ENCODE measurements at regions not wholly inside any gene's neighbourhood (a gene's known extent, or its start where the extent isn't known, plus 50 kb on each side); places are given as distances from the start of the nearest gene placed in this dataset.

DNA sequence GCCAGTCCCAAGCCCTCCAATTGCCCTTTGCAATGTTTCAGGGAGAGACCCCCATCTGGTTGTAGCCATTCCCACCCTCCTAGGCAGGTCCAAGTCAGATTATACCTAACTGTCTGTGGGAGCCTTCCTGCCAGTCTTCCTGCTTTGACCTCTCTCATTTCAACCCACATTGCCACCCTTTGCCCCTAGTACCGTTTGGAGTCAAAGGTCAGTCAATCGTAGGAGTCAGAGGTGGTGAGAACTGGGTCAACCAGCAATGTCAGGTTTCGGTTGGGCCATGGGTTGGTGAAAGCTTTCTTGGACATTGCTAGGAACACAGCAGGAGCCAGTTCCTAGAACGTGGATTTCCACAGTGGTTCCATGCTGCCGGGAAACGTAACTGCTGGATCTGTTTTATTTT, 269.4 kb upstream of the GHITM start:
- no peak overlapping the region for H2BK5ac ChIP-seq (ENCODE audit: low read length)
- H2BK120ac ChIP-seq (ENCODE audit: low read depth, low read length): no peak overlapping the region
- no peak overlapping the region for H3K4me2 ChIP-seq (ENCODE audit: low read length)
- H3K18ac ChIP-seq (ENCODE audit: low read length): no peak overlapping the region
- H2BK15ac ChIP-seq (replicated peaks; ENCODE audit: low read depth): no peak overlapping the region
- H4K8ac ChIP-seq (ENCODE audit: low read depth, low read length): no peak overlapping the region
- H3K4me3 ChIP-seq (ENCODE audit: low read length): no peak overlapping the region
- H3K27ac ChIP-seq (ENCODE audit: low read depth, low read length): no peak overlapping the region
- H4K5ac ChIP-seq (ENCODE audit: low read length): no peak overlapping the region
- DNase-seq: no peak
- H3K79me1 ChIP-seq (ENCODE audit: low read length): no peaks in the 10 kb centered on the region
- H2AK5ac ChIP-seq (ENCODE audit: low read length): no peak overlapping the region
- no peak overlapping the region for H3K56ac ChIP-seq (ENCODE audit: low read length)
- H3K27me3 ChIP-seq (ENCODE audit: insufficient read depth, low read length, poor library complexity): no peaks in the 10 kb centered on the region
- no peak overlapping the region for H3K9ac ChIP-seq (ENCODE audit: low read length)
- H3K79me2 ChIP-seq (ENCODE audit: control insufficient read depth, insufficient read depth, low read length): no peaks in the 10 kb centered on the region
- H3K36me3 ChIP-seq (ENCODE audit: control insufficient read depth, insufficient read depth, low read length): no peaks in the 10 kb centered on the region
- H3K4me1 ChIP-seq (ENCODE audit: control insufficient read depth, low read depth, low read length): no peaks in the 10 kb centered on the region
- H3K23ac ChIP-seq (ENCODE audit: low read length): no peak overlapping the region
- no CpG with 5 or more reads among the region's 6 CpGs for WGBS (ENCODE audit: extremely low coverage, insufficient coverage, low lambda C conversion rate)
- H3K4ac ChIP-seq (ENCODE audit: low read depth, low read length): no peak overlapping the region

- peak; percentile 81 for DNase-seq
- H3K27me3 ChIP-seq (ENCODE audit: insufficient read depth, low read length, poor library complexity): no peaks in the 10 kb centered on the region
- H3K56ac ChIP-seq (ENCODE audit: low read length): no peak overlapping the region
- H3K9ac ChIP-seq (ENCODE audit: low read length): no peak overlapping the region
- H4K8ac ChIP-seq (ENCODE audit: low read depth, low read length): no peak overlapping the region
- no peaks in the 10 kb centered on the region for H3K4me1 ChIP-seq (ENCODE audit: control insufficient read depth, low read depth, low read length)
- H2BK15ac ChIP-seq (replicated peaks; ENCODE audit: low read depth): no peak overlapping the region
- H3K23ac ChIP-seq (ENCODE audit: low read length): no peak overlapping the region
- no peak overlapping the region for H3K27ac ChIP-seq (ENCODE audit: low read depth, low read length)
- no peak overlapping the region for H3K18ac ChIP-seq (ENCODE audit: low read length)
- no peaks in the 10 kb centered on the region for H3K36me3 ChIP-seq (ENCODE audit: control insufficient read depth, insufficient read depth, low read length)
- H3K4me2 ChIP-seq (ENCODE audit: low read length): no peak overlapping the region
- H3K79me2 ChIP-seq (ENCODE audit: control insufficient read depth, insufficient read depth, low read length): no peaks in the 10 kb centered on the region
- no peak overlapping the region for H2BK5ac ChIP-seq (ENCODE audit: low read length)
- H4K5ac ChIP-seq (ENCODE audit: low read length): no peak overlapping the region
- no peak overlapping the region for H3K4me3 ChIP-seq (ENCODE audit: low read length)
- no CpG with 5 or more reads among the region's 18 CpGs for WGBS (ENCODE audit: extremely low coverage, insufficient coverage, low lambda C conversion rate)
- no peaks in the 10 kb centered on the region for H3K79me1 ChIP-seq (ENCODE audit: low read length)
- no peak overlapping the region for H2BK120ac ChIP-seq (ENCODE audit: low read depth, low read length)
- H3K4ac ChIP-seq (ENCODE audit: low read depth, low read length): no peak overlapping the region
- no peak overlapping the region for H2AK5ac ChIP-seq (ENCODE audit: low read length)
Measured at GRCh38 chr10:83871187-83872081, 267.9 kb upstream of the GHITM start.

- Histone ChIP-seq H2BK5ac (ENCODE audit: low read length) (no peak overlapping the region), H3K4me1 (ENCODE audit: control insufficient read depth, low read depth, low read length) (no peaks in the 10 kb centered on the region), H3K18ac (ENCODE audit: low read length) (no peak overlapping the region), H3K79me1 (ENCODE audit: low read length) (no peaks in the 10 kb centered on the region), H2AK5ac (ENCODE audit: low read length) (no peak overlapping the region), H3K79me2 (ENCODE audit: control insufficient read depth, insufficient read depth, low read length) (no peaks in the 10 kb centered on the region), H3K23ac (ENCODE audit: low read length) (no peak overlapping the region), H3K4me2 (ENCODE audit: low read length) (no peak overlapping the region), H4K5ac (ENCODE audit: low read length) (no peak overlapping the region), H3K36me3 (ENCODE audit: control insufficient read depth, insufficient read depth, low read length) (no peaks in the 10 kb centered on the region), H2BK120ac (ENCODE audit: low read depth, low read length) (no peak overlapping the region), H3K4me3 (ENCODE audit: low read length) (no peak overlapping the region), H3K4ac (ENCODE audit: low read depth, low read length) (no peak overlapping the region), H3K9ac (ENCODE audit: low read length) (no peak overlapping the region), H2BK15ac (replicated peaks; ENCODE audit: low read depth) (no peak overlapping the region), H3K56ac (ENCODE audit: low read length) (no peak overlapping the region), H3K27me3 (ENCODE audit: insufficient read depth, low read length, poor library complexity) (no peaks in the 10 kb centered on the region), H3K27ac (ENCODE audit: low read depth, low read length) (no peak overlapping the region), H4K8ac (ENCODE audit: low read depth, low read length) (no peak overlapping the region)
- no CpG with 5 or more reads among the region's 8 CpGs for WGBS (ENCODE audit: extremely low coverage, insufficient coverage, low lambda C conversion rate)
- DNase-seq: no peak
Measured at GRCh38 chr10:83880252-83880791, 259.0 kb upstream of the GHITM start.

- no peak overlapping the region for H3K9ac ChIP-seq (ENCODE audit: low read length)
- no peaks in the 10 kb centered on the region for H3K79me1 ChIP-seq (ENCODE audit: low read length)
- H4K8ac ChIP-seq (ENCODE audit: low read depth, low read length): no peak overlapping the region
- H3K27ac ChIP-seq (ENCODE audit: low read depth, low read length): no peak overlapping the region
- no peak overlapping the region for H2BK15ac ChIP-seq (replicated peaks; ENCODE audit: low read depth)
- H3K27me3 ChIP-seq (ENCODE audit: insufficient read depth, low read length, poor library complexity): no peaks in the 10 kb centered on the region
- no peak overlapping the region for H4K5ac ChIP-seq (ENCODE audit: low read length)
- no peak overlapping the region for H3K23ac ChIP-seq (ENCODE audit: low read length)
- no peaks in the 10 kb centered on the region for H3K4me1 ChIP-seq (ENCODE audit: control insufficient read depth, low read depth, low read length)
- no peaks in the 10 kb centered on the region for H3K36me3 ChIP-seq (ENCODE audit: control insufficient read depth, insufficient read depth, low read length)
- no peak overlapping the region for H2BK5ac ChIP-seq (ENCODE audit: low read length)
- WGBS (ENCODE audit: extremely low coverage, insufficient coverage, low lambda C conversion rate): no CpG with 5 or more reads among the region's 1 CpG
- DNase-seq: no peak
- no peak overlapping the region for H3K56ac ChIP-seq (ENCODE audit: low read length)
- H3K4me3 ChIP-seq (ENCODE audit: low read length): no peak overlapping the region
- H3K79me2 ChIP-seq (ENCODE audit: control insufficient read depth, insufficient read depth, low read length): no peaks in the 10 kb centered on the region
- no peak overlapping the region for H3K18ac ChIP-seq (ENCODE audit: low read length)
- no peak overlapping the region for H3K4me2 ChIP-seq (ENCODE audit: low read length)
- H2AK5ac ChIP-seq (ENCODE audit: low read length): no peak overlapping the region
- no peak overlapping the region for H2BK120ac ChIP-seq (ENCODE audit: low read depth, low read length)
- H3K4ac ChIP-seq (ENCODE audit: low read depth, low read length): no peak overlapping the region
Measured at GRCh38 chr10:83881661-83882060, 257.6 kb upstream of the GHITM start.

DNA sequence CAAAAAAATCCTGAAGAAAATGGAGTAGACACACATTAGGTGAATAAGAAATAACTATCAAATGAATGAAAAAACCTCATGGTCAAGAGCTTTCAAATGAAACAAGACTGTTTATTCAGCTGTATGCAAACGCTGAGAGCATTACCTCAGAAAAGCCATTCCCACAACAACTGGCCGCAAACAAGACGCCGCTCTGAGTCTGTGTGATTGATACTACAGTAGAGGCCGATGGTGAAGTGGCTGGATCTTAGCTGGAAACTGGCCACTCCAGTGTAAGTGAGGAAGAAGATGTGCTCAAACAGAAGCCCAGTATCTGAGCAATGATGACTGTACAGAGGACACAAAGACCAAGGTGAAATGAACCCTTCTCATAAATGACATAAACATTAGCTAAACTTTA, 252.4 kb upstream of the GHITM start:
- no peak overlapping the region for H3K4me3 ChIP-seq (ENCODE audit: low read length)
- DNase-seq: no peak
- no peaks in the 10 kb centered on the region for H3K4me1 ChIP-seq (ENCODE audit: control insufficient read depth, low read depth, low read length)
- no peak overlapping the region for H3K56ac ChIP-seq (ENCODE audit: low read length)
- H2AK5ac ChIP-seq (ENCODE audit: low read length): no peak overlapping the region
- H2BK120ac ChIP-seq (ENCODE audit: low read depth, low read length): no peak overlapping the region
- H3K18ac ChIP-seq (ENCODE audit: low read length): no peak overlapping the region
- no peak overlapping the region for H3K27ac ChIP-seq (ENCODE audit: low read depth, low read length)
- no CpG with 5 or more reads among the region's 5 CpGs for WGBS (ENCODE audit: extremely low coverage, insufficient coverage, low lambda C conversion rate)
- H4K8ac ChIP-seq (ENCODE audit: low read depth, low read length): no peak overlapping the region
- no peak overlapping the region for H3K9ac ChIP-seq (ENCODE audit: low read length)
- H3K79me2 ChIP-seq (ENCODE audit: control insufficient read depth, insufficient read depth, low read length): no peaks in the 10 kb centered on the region
- H3K27me3 ChIP-seq (ENCODE audit: insufficient read depth, low read length, poor library complexity): no peaks in the 10 kb centered on the region
- no peak overlapping the region for H2BK15ac ChIP-seq (replicated peaks; ENCODE audit: low read depth)
- H2BK5ac ChIP-seq (ENCODE audit: low read length): no peak overlapping the region
- H3K4ac ChIP-seq (ENCODE audit: low read depth, low read length): no peak overlapping the region
- no peak overlapping the region for H3K23ac ChIP-seq (ENCODE audit: low read length)
- H3K36me3 ChIP-seq (ENCODE audit: control insufficient read depth, insufficient read depth, low read length): no peaks in the 10 kb centered on the region
- H3K79me1 ChIP-seq (ENCODE audit: low read length): no peaks in the 10 kb centered on the region
- no peak overlapping the region for H4K5ac ChIP-seq (ENCODE audit: low read length)
- no peak overlapping the region for H3K4me2 ChIP-seq (ENCODE audit: low read length)

Data from mesendoderm (in vitro differentiated cells).